ENCODE measurements at regions not wholly inside any gene's neighbourhood (a gene's known extent, or its start where the extent isn't known, plus 50 kb on each side); places are given as distances from the start of the nearest gene placed in this dataset.
"Not testable (repeated sequence)": the region's sequence is repeated elsewhere in the genome, so short reads cannot be mapped to it uniquely, and the experiment has no call there.

- no peak overlapping the region for H3K4me3 ChIP-seq (ENCODE audit: low read depth, poor library complexity, severe bottlenecking)
- DNase-seq (ENCODE audit: low spot score in 2 of 2), result no peak
- 56 to 63% methylated on average over 1 of the region's 1 CpG for whole genome bisulfite sequencing, 2 donors
- intact Hi-C loops (cut with DNase I; ENCODE audit: low total_unique reads), result no loop called here
- TF ChIP-seq POLR2A (IDR thresholded peaks at IDR 0.05), result no peak
- TF ChIP-seq CTCF (IDR thresholded peaks at IDR 0.05), result no peak
Measured at GRCh38 chr10:81219758-81220157, 655.2 kb upstream of the NRG3 start.

GRCh38 chr10:81248886-81249285 is 626.1 kb upstream of the NRG3 start:
- TF ChIP-seq POLR2A (IDR thresholded peaks at IDR 0.05) (no peak), CTCF (IDR thresholded peaks at IDR 0.05) (no peak)
- no peak for DNase-seq (ENCODE audit: low spot score in 2 of 2)
- no peak overlapping the region for H3K4me3 ChIP-seq (ENCODE audit: low read depth, poor library complexity, severe bottlenecking)
- intact Hi-C loops (cut with DNase I; ENCODE audit: low total_unique reads), result no loop called here
- 26 to 35% methylated on average over 3 of the region's 3 CpGs for WGBS, 2 donors

GRCh38 chr10:81251457-81252115 is 623.4 kb upstream of the NRG3 start:
- WGBS, 2 donors, result 41 to 48% methylated on average over 4 of the region's 4 CpGs
- H3K4me3 ChIP-seq (ENCODE audit: low read depth, poor library complexity, severe bottlenecking), result no peak overlapping the region
- intact Hi-C loops (cut with DNase I; ENCODE audit: low total_unique reads), result no loop called here
- DNase-seq (ENCODE audit: low spot score in 2 of 2), result no peak
- TF ChIP-seq POLR2A (IDR thresholded peaks at IDR 0.05) (no peak), CTCF (IDR thresholded peaks at IDR 0.05) (no peak)

GRCh38 chr10:81264991-81265390 is 610.0 kb upstream of the NRG3 start:
- 79 to 90% methylated on average over 6 to 17 of the region's 18 CpGs for WGBS, 2 donors
- intact Hi-C loops (cut with DNase I; ENCODE audit: low total_unique reads); DNase-seq (ENCODE audit: low spot score in 2 of 2); H3K4me3 ChIP-seq (ENCODE audit: low read depth, poor library complexity, severe bottlenecking): not testable (repeated sequence)

GRCh38 chr10:81270051-81270450 is 604.9 kb upstream of the NRG3 start:
- no peak for TF ChIP-seq POLR2A (IDR thresholded peaks at IDR 0.05)
- no peak for TF ChIP-seq CTCF (IDR thresholded peaks at IDR 0.05)
- intact Hi-C loops (cut with DNase I; ENCODE audit: low total_unique reads), result no loop called here
- no peak overlapping the region for H3K4me3 ChIP-seq (ENCODE audit: low read depth, poor library complexity, severe bottlenecking)
- WGBS, 2 donors, result 59 to 78% methylated on average over 2 of the region's 2 CpGs
- no peak for DNase-seq (ENCODE audit: low spot score in 2 of 2)

- TF ChIP-seq CTCF (IDR thresholded peaks at IDR 0.05) (no peak), POLR2A (IDR thresholded peaks at IDR 0.05) (no peak)
- 58 to 63% methylated on average over 6 of the region's 6 CpGs for WGBS, 2 donors
- intact Hi-C loops (cut with DNase I; ENCODE audit: low total_unique reads), result no loop called here
Measured at GRCh38 chr10:81280497-81281479, 594.2 kb upstream of the NRG3 start.

More at GRCh38 chr10:81280497-81281479, 594.2 kb upstream of the NRG3 start:
- DNase-seq (ENCODE audit: low spot score in 2 of 2), result no peak
- H3K4me3 ChIP-seq (ENCODE audit: low read depth, poor library complexity, severe bottlenecking), result no peak overlapping the region

All from lower leg skin (tissue), 4 donors.